Esophagus muscularis mucosa (tissue), 4 donors: ENCODE measurements at regions not wholly inside any gene's neighbourhood (a gene's known extent, or its start where the extent isn't known, plus 50 kb on each side); places are given as distances from the start of the nearest gene placed in this dataset.

Experiments used
- EP300 ChIP-seq: sonication (generic); formaldehyde crosslinking; IDR thresholded peaks from one replicate; pipeline ENCODE4 v1.6.1; 2017; ENCODE audit warnings: antibody characterized with exemption
- POLR2A ChIP-seq: fragments of 450-650 bp; IDR thresholded peaks from one replicate; pipeline ENCODE4 v1.6.1; 2017; ENCODE audit warnings: antibody characterized with exemption, moderate library complexity, mild to moderate bottlenecking, low read depth
- POLR2AphosphoS5 ChIP-seq, 2 donors: sonication (generic); formaldehyde crosslinking; IDR thresholded peaks; one replicate each; pipeline ENCODE4 v1.6.1; 2017; ENCODE audit warnings: antibody characterized with exemption in 2 of 2
- TF ChIP-seq, protein P1 (sequence below), 3 experiments: fragments of 200-600 bp in 2 of 3; fragments of 450-650 bp in 1 of 3; sonication (generic) in 2 of 3; IDR thresholded peaks; one replicate each; pipeline ENCODE4 v1.5.1; 2017 to 2019; ENCODE audit warnings: antibody characterized with exemption in 3 of 3, mild to moderate bottlenecking in 2 of 3, moderate library complexity in 1 of 3

DNA sequence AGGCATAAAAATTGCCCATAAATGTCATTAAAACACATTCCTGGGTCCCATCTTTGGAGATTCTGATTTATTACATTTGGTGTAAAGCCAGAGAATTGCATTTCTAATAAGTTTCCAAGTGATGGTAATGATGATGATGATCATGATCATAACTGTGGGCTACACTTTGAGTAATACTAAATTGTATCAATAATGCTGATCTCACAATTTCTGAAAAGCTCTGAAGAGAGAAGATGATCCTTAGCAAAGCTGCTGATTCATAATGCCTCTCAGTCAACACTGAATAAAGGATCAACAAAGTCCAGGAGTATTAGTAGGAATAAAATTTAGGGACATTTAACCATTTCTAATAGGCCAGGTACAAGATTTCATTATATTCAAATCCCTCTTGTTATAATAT is 434.5 kb downstream of the CAAP1 start:
- TF ChIP-seq, protein P1, sequence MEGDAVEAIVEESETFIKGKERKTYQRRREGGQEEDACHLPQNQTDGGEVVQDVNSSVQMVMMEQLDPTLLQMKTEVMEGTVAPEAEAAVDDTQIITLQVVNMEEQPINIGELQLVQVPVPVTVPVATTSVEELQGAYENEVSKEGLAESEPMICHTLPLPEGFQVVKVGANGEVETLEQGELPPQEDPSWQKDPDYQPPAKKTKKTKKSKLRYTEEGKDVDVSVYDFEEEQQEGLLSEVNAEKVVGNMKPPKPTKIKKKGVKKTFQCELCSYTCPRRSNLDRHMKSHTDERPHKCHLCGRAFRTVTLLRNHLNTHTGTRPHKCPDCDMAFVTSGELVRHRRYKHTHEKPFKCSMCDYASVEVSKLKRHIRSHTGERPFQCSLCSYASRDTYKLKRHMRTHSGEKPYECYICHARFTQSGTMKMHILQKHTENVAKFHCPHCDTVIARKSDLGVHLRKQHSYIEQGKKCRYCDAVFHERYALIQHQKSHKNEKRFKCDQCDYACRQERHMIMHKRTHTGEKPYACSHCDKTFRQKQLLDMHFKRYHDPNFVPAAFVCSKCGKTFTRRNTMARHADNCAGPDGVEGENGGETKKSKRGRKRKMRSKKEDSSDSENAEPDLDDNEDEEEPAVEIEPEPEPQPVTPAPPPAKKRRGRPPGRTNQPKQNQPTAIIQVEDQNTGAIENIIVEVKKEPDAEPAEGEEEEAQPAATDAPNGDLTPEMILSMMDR (IDR thresholded peaks at IDR 0.05): no peak
- TF ChIP-seq POLR2A (no peak), EP300 (no peak), POLR2AphosphoS5 (IDR thresholded peaks at IDR 0.05) (no peak)
